A673 (cell line): ENCODE measurements at regions not wholly inside any gene's neighbourhood (a gene's known extent, or its start where the extent isn't known, plus 50 kb on each side); places are given as distances from the start of the nearest gene placed in this dataset.

ENCODE experiments used
- BruUV-seq: library from RNA; stranded (reverse); fragments of 400-500 nt; replicated peaks from 2 replicates; lab custom pipeline; 2021; lab: Mats Ljungman, UMichigan
- CTCF ChIA-PET: fragments of 300-600 bp; sonication (Branson Sonifier 250); formaldehyde crosslinking; loops from one replicate; lab custom pipeline; 2022; ENCODE audit warnings: antibody characterized with exemption; lab: Charles Lee
- POLR2A ChIA-PET: fragments of 300-600 bp; sonication (Branson Sonifier 250); formaldehyde crosslinking; loops from one replicate; lab custom pipeline; 2022; ENCODE audit warnings: antibody characterized with exemption; ENCODE audit not compliant: low non-redundant PET; lab: Charles Lee
- DNase-seq: peaks from one replicate; pipeline ENCODE4 v3.0.0-alpha.2; 2015; ENCODE audit warnings: low spot score
- H3K27ac ChIP-seq: fragments of 200-600 bp; sonication (generic); 2 replicates; pipeline ENCODE4 v1.5.1; 2016; ENCODE audit warnings: mixed run types, low read depth, mild to moderate bottlenecking, mixed read lengths, antibody characterized with exemption, low read length; ENCODE audit not compliant: poor library complexity, severe bottlenecking
- H3K27me3 ChIP-seq: fragments of 200-600 bp; sonication (generic); replicated peaks from 2 replicates; pipeline ENCODE4 v1.6.1; 2017; ENCODE audit warnings: mixed run types, low read depth, mild to moderate bottlenecking, mixed read lengths, antibody characterized with exemption, low read length; ENCODE audit not compliant: insufficient read depth, poor library complexity
- H3K36me3 ChIP-seq: fragments of 200-600 bp; sonication (generic); 2 replicates; pipeline ENCODE4 v1.6.1; 2016; ENCODE audit warnings: mixed run types, mild to moderate bottlenecking, mixed read lengths, antibody characterized with exemption, low read length; ENCODE audit not compliant: insufficient read depth, poor library complexity, severe bottlenecking
- H3K4me1 ChIP-seq: fragments of 200-600 bp; sonication (generic); 2 replicates; pipeline ENCODE4 v1.6.1; 2017; ENCODE audit warnings: mixed run types, mild to moderate bottlenecking, mixed read lengths, antibody characterized with exemption, low read length; ENCODE audit not compliant: insufficient read depth, poor library complexity, severe bottlenecking
- H3K4me3 ChIP-seq: fragments of 200-600 bp; sonication (generic); 2 replicates; pipeline ENCODE4 v1.5.1; 2016; ENCODE audit warnings: low read depth, mixed run types, mild to moderate bottlenecking, mixed read lengths, low read length; ENCODE audit not compliant: poor library complexity, severe bottlenecking
- H3K9me3 ChIP-seq: fragments of 200-600 bp; sonication (generic); 2 replicates; pipeline ENCODE4 v1.6.1; 2016; ENCODE audit warnings: mixed run types, low read depth, mild to moderate bottlenecking, mixed read lengths, antibody characterized with exemption, low read length; ENCODE audit not compliant: poor library complexity, severe bottlenecking
- CTCF ChIP-seq: fragments of 300-800, 200-600 bp; sonication (generic); conservative IDR thresholded peaks from 2 replicates; pipeline ENCODE4 v1.5.1; 2017; ENCODE audit warnings: low read depth, mild to moderate bottlenecking, antibody characterized with exemption, low read length, moderate library complexity, mixed read lengths
- EZH2 ChIP-seq: fragments of 200-600 bp; sonication (generic); IDR thresholded peaks from 2 replicates; pipeline ENCODE4 v1.6.1; 2017; ENCODE audit warnings: borderline replicate concordance, low read depth, mild to moderate bottlenecking, mixed read lengths, antibody characterized with exemption, low read length; ENCODE audit not compliant: poor library complexity, severe bottlenecking
- intact Hi-C: fragments of 100-400 bp; cut with micrococcal nuclease; formaldehyde crosslinking; loops from one replicate; pipeline ENCODE4 v1.10.0; 2022; ENCODE audit not compliant: unreplicated experiment

GRCh38 chr14:80003138-80003537 lies 208.2 kb downstream of the DIO2 start:
- no peaks in the 10 kb centered on the region for H3K36me3 ChIP-seq
- no TSS peak for BruUV-seq
- no peaks in the 10 kb centered on the region for H3K4me1 ChIP-seq
- H3K27me3 ChIP-seq, result no peaks in the 10 kb centered on the region
- no peaks in the 10 kb centered on the region for H3K9me3 ChIP-seq
- intact Hi-C loops, result no loop called here
- no peak for DNase-seq
- ChIA-PET POLR2A (no interaction called here), CTCF (no interaction called here)
- TF ChIP-seq EZH2 (no peak), CTCF (no peak)
- no peak overlapping the region for H3K4me3 ChIP-seq
- no peak overlapping the region for H3K27ac ChIP-seq

- TF ChIP-seq CTCF, result no peak
- no peak for TF ChIP-seq EZH2
- DNase-seq, result no peak
- ChIA-PET CTCF (no interaction called here), POLR2A (no interaction called here)
- no peaks in the 10 kb centered on the region for H3K27me3 ChIP-seq
- no peak overlapping the region for H3K4me3 ChIP-seq
- intact Hi-C loops, result no loop called here
- H3K27ac ChIP-seq, result no peak overlapping the region
- no peaks in the 10 kb centered on the region for H3K4me1 ChIP-seq
- no peaks in the 10 kb centered on the region for H3K36me3 ChIP-seq
- BruUV-seq, result no TSS peak
- no peaks in the 10 kb centered on the region for H3K9me3 ChIP-seq
These were observed 213.6 kb downstream of the DIO2 start for GRCh38 chr14:79997509-79998208.

GRCh38 chr14:79992407-79993198 lies 218.7 kb downstream of the DIO2 start:
- no TSS peak for BruUV-seq
- no peaks in the 10 kb centered on the region for H3K27me3 ChIP-seq

More at GRCh38 chr14:79992407-79993198, 218.7 kb downstream of the DIO2 start:
- Histone ChIP-seq H3K36me3 (no peaks in the 10 kb centered on the region), H3K4me3 (no peak overlapping the region), H3K27ac (no peak overlapping the region), H3K9me3 (no peaks in the 10 kb centered on the region), H3K4me1 (no peaks in the 10 kb centered on the region)
- DNase-seq, result no peak
- intact Hi-C loops, result no loop called here
- TF ChIP-seq CTCF (no peak), EZH2 (no peak)
- POLR2A ChIA-PET, result no interaction called here
- CTCF ChIA-PET, result no interaction called here
